HG03558 (cell line): ENCODE measurements at regions not wholly inside any gene's neighbourhood (a gene's known extent, or its start where the extent isn't known, plus 50 kb on each side); places are given as distances from the start of the nearest gene placed in this dataset.

Experiments used
- ATAC-seq: cut with Tn5 transposase; IDR thresholded peaks from one replicate; pipeline ENCODE4 v1.9.1; 2021; ENCODE audit warnings: moderate number of reproducible peaks; ENCODE audit not compliant: unreplicated experiment; ENCODE audit errors: extremely low read depth

GRCh38 chr11:87972133-87972532 lies 203.1 kb downstream of the RAB38 start:
- no peak for ATAC-seq

GRCh38 chr11:87971354-87971753 lies 203.9 kb downstream of the RAB38 start:
- no peak for ATAC-seq

- ATAC-seq, result no peak
Observed at GRCh38 chr11:87970762-87971161, 204.5 kb downstream of the RAB38 start.

GRCh38 chr11:87967459-87967858 lies 207.8 kb downstream of the RAB38 start:
- no peak for ATAC-seq

- ATAC-seq, result no peak
Observed at GRCh38 chr11:87966694-87967093, 208.5 kb downstream of the RAB38 start.

- ATAC-seq, result no peak
Observed at GRCh38 chr11:87966216-87966615, 209.0 kb downstream of the RAB38 start.

GRCh38 chr11:87961606-87962005 lies 213.6 kb downstream of the RAB38 start:
- no peak for ATAC-seq

- no peak for ATAC-seq
Observed at GRCh38 chr11:87957961-87958360, 217.3 kb downstream of the RAB38 start.

GRCh38 chr11:87954476-87954875 lies 220.8 kb downstream of the RAB38 start:
- no peak for ATAC-seq

GRCh38 chr11:87942786-87943185 lies 232.5 kb downstream of the RAB38 start:
- no peak for ATAC-seq

- ATAC-seq, result no peak
Observed at GRCh38 chr11:87934182-87934581, 241.1 kb downstream of the RAB38 start.

GRCh38 chr11:87926250-87926970 lies 248.8 kb downstream of the RAB38 start:
- no peak for ATAC-seq

- ATAC-seq, result no peak
Observed at GRCh38 chr11:87924125-87924524, 251.1 kb downstream of the RAB38 start.

GRCh38 chr11:87917111-87917510 lies 258.1 kb downstream of the RAB38 start:
- no peak for ATAC-seq

- no peak for ATAC-seq
Observed at GRCh38 chr11:87909178-87909577, 266.1 kb downstream of the RAB38 start.

GRCh38 chr11:87908086-87908485 lies 267.2 kb downstream of the RAB38 start:
- ATAC-seq, result no peak

GRCh38 chr11:87903345-87903744 lies 271.9 kb downstream of the RAB38 start:
- ATAC-seq, result no peak

GRCh38 chr11:87901341-87901740 lies 273.9 kb downstream of the RAB38 start:
- ATAC-seq, result no peak

GRCh38 chr11:87897921-87898320 lies 277.3 kb downstream of the RAB38 start:
- ATAC-seq, result no peak

- no peak for ATAC-seq
Observed at GRCh38 chr11:87897071-87897470, 278.2 kb downstream of the RAB38 start.

GRCh38 chr11:87894961-87895360 lies 280.3 kb downstream of the RAB38 start:
- no peak for ATAC-seq

GRCh38 chr11:87892291-87892690 lies 283.0 kb downstream of the RAB38 start:
- no peak for ATAC-seq
